ENCODE measurements at regions not wholly inside any gene's neighbourhood (a gene's known extent, or its start where the extent isn't known, plus 50 kb on each side); places are given as distances from the start of the nearest gene placed in this dataset.

- TF ChIP-seq MAX (IDR thresholded peaks at IDR 0.05) (no peak), CTCF (IDR thresholded peaks at IDR 0.05; ENCODE audit: low read depth, low read length, missing input control) (no peak), JUND (IDR thresholded peaks at IDR 0.05) (no peak), FOXA1 (IDR thresholded peaks at IDR 0.05) (no peak), YY1 (IDR thresholded peaks at IDR 0.05) (no peak), REST (IDR thresholded peaks at IDR 0.05) (no peak), SP1 (IDR thresholded peaks at IDR 0.05) (no peak), GABPA (IDR thresholded peaks at IDR 0.05 in 1 of 2, conservative IDR thresholded peaks at IDR 0.05 in 1 of 2) (no peak), TAF1 (conservative IDR thresholded peaks at IDR 0.05) (no peak), RAD21 (IDR thresholded peaks at IDR 0.05) (no peak), HNF4G (IDR thresholded peaks at IDR 0.05) (no peak), FOXA2 (IDR thresholded peaks at IDR 0.05) (no peak), RXRA (IDR thresholded peaks at IDR 0.05) (no peak)
Observed at GRCh38 chr13:63048653-63049052, 1633.0 kb upstream of the PCDH20 start.

Measured in liver (tissue), 3 donors.